Keratinocyte (primary cell): ENCODE measurements at regions not wholly inside any gene's neighbourhood (a gene's known extent, or its start where the extent isn't known, plus 50 kb on each side); places are given as distances from the start of the nearest gene placed in this dataset.

Experiments
- EZH2 ChIP-seq: IDR thresholded peaks from one replicate; pipeline ENCODE4 v1.6.1; 2012; ENCODE audit warnings: inconsistent platforms, mild to moderate bottlenecking, low read length, moderate library complexity
- TF ChIP-seq, protein P1 (sequence below), 3 experiments: IDR thresholded peaks in 1 of 3; conservative IDR thresholded peaks in 1 of 3; optimal IDR thresholded peaks in 1 of 3; 2 replicates in 2 of 3; 3 replicates in 1 of 3; pipeline versions ENCODE3 to v1.5.1; 2011; ENCODE audit warnings: low read length in 3 of 3, mild to moderate bottlenecking in 3 of 3, moderate library complexity in 2 of 3, control low read depth in 1 of 3, inconsistent platforms in 1 of 3; ENCODE audit not compliant: insufficient read depth in 2 of 3; ENCODE audit errors: extremely low read depth in 1 of 3

DNA sequence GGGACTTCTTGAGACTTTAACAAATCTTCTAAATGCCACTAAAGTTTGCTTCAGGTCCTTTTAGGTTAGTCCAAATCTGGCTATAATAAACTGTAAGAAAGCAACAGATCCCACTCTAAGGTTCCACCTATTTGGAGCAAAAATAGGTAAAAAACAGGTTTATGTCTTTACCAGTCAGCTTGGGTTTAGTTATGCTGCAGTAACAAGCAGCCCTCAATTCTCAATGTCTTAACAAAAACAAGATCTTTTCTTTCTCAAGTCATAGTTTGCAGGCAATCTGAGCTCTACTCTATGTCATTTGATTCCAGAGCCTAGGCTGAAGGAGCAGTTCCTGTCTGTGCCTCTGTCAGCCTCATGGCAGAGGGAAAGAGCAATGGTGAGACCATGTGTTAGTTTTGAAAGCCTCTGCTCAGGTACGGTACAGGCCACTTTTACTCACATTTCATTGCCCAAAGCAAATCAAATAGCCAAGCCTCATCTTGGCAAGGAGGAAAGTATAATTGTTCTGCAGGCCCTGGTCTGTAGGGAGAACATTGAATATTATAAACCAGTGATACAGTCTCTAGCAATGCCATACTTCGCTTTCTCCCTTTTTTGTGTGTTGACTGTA lies 108.6 kb downstream of the CD83 start:
- TF ChIP-seq, protein P1, sequence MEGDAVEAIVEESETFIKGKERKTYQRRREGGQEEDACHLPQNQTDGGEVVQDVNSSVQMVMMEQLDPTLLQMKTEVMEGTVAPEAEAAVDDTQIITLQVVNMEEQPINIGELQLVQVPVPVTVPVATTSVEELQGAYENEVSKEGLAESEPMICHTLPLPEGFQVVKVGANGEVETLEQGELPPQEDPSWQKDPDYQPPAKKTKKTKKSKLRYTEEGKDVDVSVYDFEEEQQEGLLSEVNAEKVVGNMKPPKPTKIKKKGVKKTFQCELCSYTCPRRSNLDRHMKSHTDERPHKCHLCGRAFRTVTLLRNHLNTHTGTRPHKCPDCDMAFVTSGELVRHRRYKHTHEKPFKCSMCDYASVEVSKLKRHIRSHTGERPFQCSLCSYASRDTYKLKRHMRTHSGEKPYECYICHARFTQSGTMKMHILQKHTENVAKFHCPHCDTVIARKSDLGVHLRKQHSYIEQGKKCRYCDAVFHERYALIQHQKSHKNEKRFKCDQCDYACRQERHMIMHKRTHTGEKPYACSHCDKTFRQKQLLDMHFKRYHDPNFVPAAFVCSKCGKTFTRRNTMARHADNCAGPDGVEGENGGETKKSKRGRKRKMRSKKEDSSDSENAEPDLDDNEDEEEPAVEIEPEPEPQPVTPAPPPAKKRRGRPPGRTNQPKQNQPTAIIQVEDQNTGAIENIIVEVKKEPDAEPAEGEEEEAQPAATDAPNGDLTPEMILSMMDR (optimal IDR thresholded peaks at IDR 0.05 in 1 of 3, IDR thresholded peaks at IDR 0.05 in 1 of 3, conservative IDR thresholded peaks at IDR 0.05 in 1 of 3; ENCODE audit: extremely low read depth in 1 of 3, insufficient read depth in 2 of 3, low read length in 3 of 3): no peak
- no peak for TF ChIP-seq EZH2
